Esophagus squamous epithelium (tissue), 5 donors: ENCODE measurements at regions not wholly inside any gene's neighbourhood (a gene's known extent, or its start where the extent isn't known, plus 50 kb on each side); places are given as distances from the start of the nearest gene placed in this dataset.

Source experiments
- DNase-seq: peaks from one replicate; lab custom pipeline; 2025; lab: John Stamatoyannopoulos, UW
- H3K27ac ChIP-seq, 4 donors: fragments of 200-600 bp; sonication (generic); one replicate each; pipeline ENCODE4 v1.5.1; 2016 to 2019; ENCODE audit warnings: mild to moderate bottlenecking in 1 of 4
- H3K27me3 ChIP-seq, 4 donors: fragments of 200-600 bp; sonication (generic); 1 replicate in 3 of 4; 2 replicates in 1 of 4; pipeline versions ENCODE4 v1.5.1 to v1.6.0; 2017 to 2021; ENCODE audit warnings: antibody characterized with exemption in 1 of 4
- H3K36me3 ChIP-seq, 3 donors: fragments of 200-600 bp; sonication (generic); one replicate each; pipeline ENCODE4 v1.5.1; 2016 to 2019
- H3K4me1 ChIP-seq, 3 donors: fragments of 200-600 bp; sonication (generic); one replicate each; pipeline ENCODE4 v1.5.1; 2017 to 2019
- H3K4me3 ChIP-seq, 4 donors: fragments of 200-600 bp; sonication (generic); 1 replicate in 3 of 4; 2 replicates in 1 of 4; pipeline ENCODE4 v1.5.1; 2016 to 2019; ENCODE audit warnings: mild to moderate bottlenecking in 2 of 4, moderate library complexity in 1 of 4
- H3K9me3 ChIP-seq, 3 donors: fragments of 200-600 bp; sonication (generic); one replicate each; pipeline ENCODE4 v1.5.1; 2016 to 2019
- POLR2A ChIP-seq, 4 donors: fragments of 450-650 bp; IDR thresholded peaks; one replicate each; pipeline ENCODE4 v1.6.1; 2017; ENCODE audit warnings: antibody characterized with exemption in 4 of 4, mild to moderate bottlenecking in 4 of 4, moderate library complexity in 3 of 4
- WGBS, 2 donors: methylation state at CpG; one replicate each; pipeline ENCODE4 v1.1.5; 2018; 5-methylcytosine and 5-hydroxymethylcytosine counted together
- intact Hi-C: fragments of 100-400 bp; cut with DNase I; formaldehyde crosslinking; loops from one replicate; pipeline ENCODE4 v1.15.0; 2022
- TF ChIP-seq, protein P1 (sequence below), 6 experiments: fragments of 450-650 bp in 4 of 6; fragments of 200-600 bp in 2 of 6; sonication (generic) in 2 of 6; IDR thresholded peaks; one replicate each; pipeline ENCODE4 v1.5.1; 2016 to 2019; ENCODE audit warnings: antibody characterized with exemption in 6 of 6, mild to moderate bottlenecking in 4 of 6, moderate library complexity in 4 of 6
- donor health status: DM: yes; HTN: yes; CAD: no.

DNA sequence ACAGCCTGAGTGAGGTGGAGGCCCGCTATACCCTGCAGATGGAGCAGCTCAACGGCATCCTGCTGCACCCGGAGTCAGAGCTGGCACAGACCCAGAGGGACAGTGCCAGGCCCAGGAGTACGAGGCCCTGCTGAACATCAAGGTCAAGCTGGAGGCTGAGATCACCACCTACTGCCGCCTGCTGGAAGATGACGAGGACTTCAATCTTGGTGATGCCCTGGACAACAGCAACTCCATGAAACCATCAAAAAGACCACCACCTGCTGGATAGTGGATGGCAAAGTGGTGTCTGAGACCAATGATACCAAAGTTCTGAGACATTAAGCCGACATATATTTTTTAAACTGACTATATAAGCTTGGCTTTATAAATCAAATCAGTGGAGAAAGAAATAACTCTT, 73.3 kb upstream of the HHIP start:
- no peak overlapping the region for H3K4me3 ChIP-seq
- intact Hi-C loops, result no loop called here
- no peak for DNase-seq

DNA sequence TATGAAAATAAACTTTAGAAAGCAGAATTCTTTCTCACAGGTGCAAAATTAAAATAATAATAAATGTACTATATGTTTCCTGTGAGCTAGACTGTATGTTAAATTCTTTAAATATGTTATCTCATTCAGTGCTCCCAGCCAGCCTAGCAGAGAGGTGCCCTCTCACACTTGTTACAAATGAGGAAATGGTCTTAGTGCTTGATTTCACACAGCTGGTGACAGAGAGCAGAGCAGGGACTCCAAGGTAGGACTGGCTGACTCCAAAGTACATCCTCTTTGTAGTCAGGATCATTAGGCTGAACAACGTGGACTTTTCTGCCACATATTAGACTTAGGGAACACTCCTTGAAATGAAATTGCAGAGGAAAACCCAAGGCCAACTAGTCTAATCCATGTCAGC, 72.0 kb upstream of the HHIP start:
- Histone ChIP-seq H3K27ac (no peak overlapping the region), H3K4me3 (no peak overlapping the region), H3K36me3 (no peaks in the 10 kb centered on the region), H3K27me3 (no peaks in the 10 kb centered on the region), H3K4me1 (no peaks in the 10 kb centered on the region), H3K9me3 (no peaks in the 10 kb centered on the region)
- 8 to 57% methylated on average over 1 of the region's 1 CpG for WGBS, 2 donors
- TF ChIP-seq, protein P1, sequence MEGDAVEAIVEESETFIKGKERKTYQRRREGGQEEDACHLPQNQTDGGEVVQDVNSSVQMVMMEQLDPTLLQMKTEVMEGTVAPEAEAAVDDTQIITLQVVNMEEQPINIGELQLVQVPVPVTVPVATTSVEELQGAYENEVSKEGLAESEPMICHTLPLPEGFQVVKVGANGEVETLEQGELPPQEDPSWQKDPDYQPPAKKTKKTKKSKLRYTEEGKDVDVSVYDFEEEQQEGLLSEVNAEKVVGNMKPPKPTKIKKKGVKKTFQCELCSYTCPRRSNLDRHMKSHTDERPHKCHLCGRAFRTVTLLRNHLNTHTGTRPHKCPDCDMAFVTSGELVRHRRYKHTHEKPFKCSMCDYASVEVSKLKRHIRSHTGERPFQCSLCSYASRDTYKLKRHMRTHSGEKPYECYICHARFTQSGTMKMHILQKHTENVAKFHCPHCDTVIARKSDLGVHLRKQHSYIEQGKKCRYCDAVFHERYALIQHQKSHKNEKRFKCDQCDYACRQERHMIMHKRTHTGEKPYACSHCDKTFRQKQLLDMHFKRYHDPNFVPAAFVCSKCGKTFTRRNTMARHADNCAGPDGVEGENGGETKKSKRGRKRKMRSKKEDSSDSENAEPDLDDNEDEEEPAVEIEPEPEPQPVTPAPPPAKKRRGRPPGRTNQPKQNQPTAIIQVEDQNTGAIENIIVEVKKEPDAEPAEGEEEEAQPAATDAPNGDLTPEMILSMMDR (IDR thresholded peaks at IDR 0.05), result no peak
- no peak for TF ChIP-seq POLR2A (IDR thresholded peaks at IDR 0.05)
- no peak for DNase-seq
- intact Hi-C loops, result no loop called here

More for the DNA sequence above, 73.3 kb upstream of the HHIP start:
- Histone ChIP-seq H3K4me1 (no peaks in the 10 kb centered on the region), H3K27me3 (no peaks in the 10 kb centered on the region), H3K9me3 (no peaks in the 10 kb centered on the region), H3K36me3 (no peaks in the 10 kb centered on the region), H3K27ac (no peak overlapping the region)
- WGBS, 2 donors, result 56 to 66% methylated on average over 4 of the region's 7 CpGs
- no peak for TF ChIP-seq POLR2A (IDR thresholded peaks at IDR 0.05)
- TF ChIP-seq, protein P1 (IDR thresholded peaks at IDR 0.05), result no peak

DNA sequence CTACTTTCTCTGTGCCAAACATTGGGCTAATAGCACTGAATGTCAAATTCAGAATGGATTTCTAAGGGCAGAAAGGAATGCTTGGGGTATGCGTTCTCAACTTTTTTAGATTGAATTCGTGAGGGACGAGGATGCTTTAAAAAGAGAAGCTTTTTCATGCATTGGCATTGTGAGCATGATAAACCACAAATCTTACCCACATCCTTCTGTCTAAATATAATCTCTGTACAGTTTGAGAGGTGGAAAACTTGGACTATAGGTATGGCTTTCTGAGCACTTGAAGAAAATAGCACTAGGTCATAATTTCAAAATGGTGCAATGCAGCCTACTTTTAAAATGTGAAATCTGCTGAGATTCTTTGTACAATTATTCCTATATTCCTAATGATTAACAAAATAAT, 71.4 kb upstream of the HHIP start:
- 64 to 68% methylated on average over 3 of the region's 3 CpGs for WGBS, 2 donors
- DNase-seq, result no peak
- Histone ChIP-seq H3K27me3 (no peaks in the 10 kb centered on the region), H3K4me3 (no peak overlapping the region), H3K27ac (no peak overlapping the region), H3K4me1 (no peaks in the 10 kb centered on the region), H3K9me3 (no peaks in the 10 kb centered on the region), H3K36me3 (no peaks in the 10 kb centered on the region)
- no peak for TF ChIP-seq POLR2A (IDR thresholded peaks at IDR 0.05)
- TF ChIP-seq, protein P1 (IDR thresholded peaks at IDR 0.05), result no peak
- intact Hi-C loops, result no loop called here

GRCh38 chr4:144575181-144575580, 70.8 kb upstream of the HHIP start:
- no peak for DNase-seq
- intact Hi-C loops, result no loop called here
- WGBS, 2 donors, result 52 to 74% methylated on average over 2 of the region's 2 CpGs
- H3K9me3 ChIP-seq, result no peaks in the 10 kb centered on the region
- no peaks in the 10 kb centered on the region for H3K36me3 ChIP-seq
- no peaks in the 10 kb centered on the region for H3K27me3 ChIP-seq
- TF ChIP-seq, protein P1 (IDR thresholded peaks at IDR 0.05), result no peak
- TF ChIP-seq POLR2A (IDR thresholded peaks at IDR 0.05), result no peak
- H3K4me1 ChIP-seq, result no peaks in the 10 kb centered on the region
- H3K27ac ChIP-seq, result no peak overlapping the region
- H3K4me3 ChIP-seq, result no peak overlapping the region

GRCh38 chr4:144578681-144579080, 67.3 kb upstream of the HHIP start:
- 95 to 96% methylated on average over 4 of the region's 4 CpGs for WGBS, 2 donors
- TF ChIP-seq, protein P1 (IDR thresholded peaks at IDR 0.05), result no peak
- TF ChIP-seq POLR2A (IDR thresholded peaks at IDR 0.05), result no peak
- no peak for DNase-seq
- H3K9me3 ChIP-seq, result no peaks in the 10 kb centered on the region
- H3K4me1 ChIP-seq, result no peaks in the 10 kb centered on the region
- H3K27ac ChIP-seq, result no peak overlapping the region
- H3K36me3 ChIP-seq, result no peaks in the 10 kb centered on the region
- no peaks in the 10 kb centered on the region for H3K27me3 ChIP-seq
- intact Hi-C loops, result no loop called here
- H3K4me3 ChIP-seq, result no peak overlapping the region
